ENCODE measurements at regions not wholly inside any gene's neighbourhood (a gene's known extent, or its start where the extent isn't known, plus 50 kb on each side); places are given as distances from the start of the nearest gene placed in this dataset.
"Not testable (repeated sequence)": the region's sequence is repeated elsewhere in the genome, so short reads cannot be mapped to it uniquely, and the experiment has no call there.

- Mint-ChIP-seq H3K27ac (no peak overlapping the region), H3K9me3 (peaks cover 8 to 40% (median 21%) of the 10 kb centered on the region in 6 donors), H3K27me3 (ENCODE audit: low read depth in 3 of 3) (no peaks in the 10 kb centered on the region), H3K4me1 (no peaks in the 10 kb centered on the region), H3K4me3 (no peak overlapping the region), H3K36me3 (no peaks in the 10 kb centered on the region)
- no peak for DNase-seq
These were observed 314.2 kb downstream of the PID1 start for GRCh38 chr2:228956701-228957474.

- Mint-ChIP-seq H3K4me1 (no peaks in the 10 kb centered on the region), H3K36me3 (no peaks in the 10 kb centered on the region), H3K4me3 (no peak overlapping the region), H3K27me3 (ENCODE audit: low read depth in 3 of 3) (no peaks in the 10 kb centered on the region), H3K9me3 (peaks cover 8 to 37% (median 14%) of the 10 kb centered on the region in 6 donors), H3K27ac (no peak overlapping the region)
- DNase-seq = no peak
These were observed 321.3 kb downstream of the PID1 start for GRCh38 chr2:228949831-228950230.

- Mint-ChIP-seq H3K4me3 (no peak overlapping the region), H3K9me3 (peaks cover 8 to 37% (median 28%) of the 10 kb centered on the region in 6 donors), H3K36me3 (no peaks in the 10 kb centered on the region), H3K27me3 (ENCODE audit: low read depth in 3 of 3) (peaks cover 0 to 3% (median 2%) of the 10 kb centered on the region in 3 donors), H3K27ac (no peak overlapping the region), H3K4me1 (no peaks in the 10 kb centered on the region)
- no peak for DNase-seq
These were observed 325.4 kb downstream of the PID1 start for GRCh38 chr2:228945710-228946109.

GRCh38 chr2:228942856-228943255 lies 328.2 kb downstream of the PID1 start:
- H3K9me3 Mint-ChIP-seq = peaks cover 5 to 41% (median 31%) of the 10 kb centered on the region in 6 donors
- H3K27ac Mint-ChIP-seq = no peak overlapping the region
- no peaks in the 10 kb centered on the region for H3K4me1 Mint-ChIP-seq
- no peak for DNase-seq
- no peaks in the 10 kb centered on the region for H3K36me3 Mint-ChIP-seq
- H3K4me3 Mint-ChIP-seq = no peak overlapping the region
- H3K27me3 Mint-ChIP-seq (ENCODE audit: low read depth in 3 of 3) = peaks cover 0 to 3% (median 3%) of the 10 kb centered on the region in 3 donors

GRCh38 chr2:228938629-228939028 lies 332.5 kb downstream of the PID1 start:
- Mint-ChIP-seq H3K9me3 (peaks cover 5 to 46% (median 32%) of the 10 kb centered on the region in 6 donors), H3K27me3 (ENCODE audit: low read depth in 3 of 3) (peaks cover 0 to 3% (median 3%) of the 10 kb centered on the region in 3 donors), H3K36me3 (no peaks in the 10 kb centered on the region), H3K4me3 (no peak overlapping the region), H3K27ac (no peak overlapping the region), H3K4me1 (no peaks in the 10 kb centered on the region)
- no peak for DNase-seq

GRCh38 chr2:228927028-228928010 lies 343.8 kb downstream of the PID1 start:
- no peak for DNase-seq
- peaks cover 9 to 40% (median 21%) of the 10 kb centered on the region in 6 donors for H3K9me3 Mint-ChIP-seq
- H3K27ac Mint-ChIP-seq = no peak overlapping the region
- H3K4me1 Mint-ChIP-seq = no peaks in the 10 kb centered on the region
- H3K4me3 Mint-ChIP-seq = no peak overlapping the region
- H3K27me3 Mint-ChIP-seq (ENCODE audit: low read depth in 3 of 3) = peaks cover 0 to 2% (median 0%) of the 10 kb centered on the region in 3 donors
- H3K36me3 Mint-ChIP-seq = no peaks in the 10 kb centered on the region

- H3K36me3 Mint-ChIP-seq = no peaks in the 10 kb centered on the region
- no peaks in the 10 kb centered on the region for H3K27me3 Mint-ChIP-seq (ENCODE audit: low read depth in 3 of 3)
- no peaks in the 10 kb centered on the region for H3K4me1 Mint-ChIP-seq
- no peak for DNase-seq
- peaks cover 8 to 46% (median 13%) of the 10 kb centered on the region in 6 donors for H3K9me3 Mint-ChIP-seq
- H3K27ac Mint-ChIP-seq = no peak overlapping the region
- H3K4me3 Mint-ChIP-seq = no peak overlapping the region
These were observed 351.3 kb downstream of the PID1 start for GRCh38 chr2:228919808-228920207.

GRCh38 chr2:228917220-228917619 lies 353.9 kb downstream of the PID1 start:
- no peaks in the 10 kb centered on the region for H3K4me1 Mint-ChIP-seq
- no peaks in the 10 kb centered on the region for H3K27me3 Mint-ChIP-seq (ENCODE audit: low read depth in 3 of 3)
- H3K4me3 Mint-ChIP-seq = no peak overlapping the region
- H3K36me3 Mint-ChIP-seq = no peaks in the 10 kb centered on the region
- peaks cover 3 to 46% (median 11%) of the 10 kb centered on the region in 6 donors for H3K9me3 Mint-ChIP-seq
- no peak overlapping the region for H3K27ac Mint-ChIP-seq
- DNase-seq = no peak

GRCh38 chr2:228916416-228917090 lies 354.5 kb downstream of the PID1 start:
- peaks cover 3 to 46% (median 11%) of the 10 kb centered on the region in 6 donors for H3K9me3 Mint-ChIP-seq
- no peak overlapping the region for H3K4me3 Mint-ChIP-seq
- no peaks in the 10 kb centered on the region for H3K27me3 Mint-ChIP-seq (ENCODE audit: low read depth in 3 of 3)
- no peak for DNase-seq
- H3K36me3 Mint-ChIP-seq = no peaks in the 10 kb centered on the region
- H3K27ac Mint-ChIP-seq = no peak overlapping the region
- no peaks in the 10 kb centered on the region for H3K4me1 Mint-ChIP-seq

GRCh38 chr2:228913176-228913575 lies 357.9 kb downstream of the PID1 start:
- Mint-ChIP-seq H3K4me1 (no peaks in the 10 kb centered on the region), H3K9me3 (peaks cover 3 to 23% (median 8%) of the 10 kb centered on the region in 6 donors), H3K36me3 (no peaks in the 10 kb centered on the region), H3K27ac (no peak overlapping the region), H3K4me3 (no peak overlapping the region), H3K27me3 (ENCODE audit: low read depth in 3 of 3) (no peaks in the 10 kb centered on the region)
- DNase-seq = no peak

- H3K36me3 Mint-ChIP-seq; H3K4me3 Mint-ChIP-seq; H3K27me3 Mint-ChIP-seq (ENCODE audit: low read depth in 3 of 3); DNase-seq; H3K27ac Mint-ChIP-seq; H3K4me1 Mint-ChIP-seq: not testable (repeated sequence)
- H3K9me3 Mint-ChIP-seq = peaks cover 3 to 23% (median 8%) of the 10 kb centered on the region in 6 donors
These were observed 360.2 kb downstream of the PID1 start for GRCh38 chr2:228910872-228911271.

GRCh38 chr2:228902176-228902575 lies 368.9 kb downstream of the PID1 start:
- Mint-ChIP-seq H3K36me3 (no peaks in the 10 kb centered on the region), H3K4me3 (no peak overlapping the region), H3K27me3 (ENCODE audit: low read depth in 3 of 3) (no peaks in the 10 kb centered on the region), H3K4me1 (no peaks in the 10 kb centered on the region), H3K27ac (no peak overlapping the region), H3K9me3 (peaks cover 2 to 26% (median 12%) of the 10 kb centered on the region in 6 donors)
- no peak for DNase-seq

- no peaks in the 10 kb centered on the region for H3K36me3 Mint-ChIP-seq
- no peak overlapping the region for H3K27ac Mint-ChIP-seq
- no peaks in the 10 kb centered on the region for H3K27me3 Mint-ChIP-seq (ENCODE audit: low read depth in 3 of 3)
- no peak overlapping the region for H3K4me3 Mint-ChIP-seq
- DNase-seq = no peak
- no peaks in the 10 kb centered on the region for H3K4me1 Mint-ChIP-seq
- peaks cover 2 to 26% (median 12%) of the 10 kb centered on the region in 6 donors for H3K9me3 Mint-ChIP-seq
These were observed 369.6 kb downstream of the PID1 start for GRCh38 chr2:228901531-228901930.
